ENCODE measurements at regions not wholly inside any gene's neighbourhood (a gene's known extent, or its start where the extent isn't known, plus 50 kb on each side); places are given as distances from the start of the nearest gene placed in this dataset.

DNA sequence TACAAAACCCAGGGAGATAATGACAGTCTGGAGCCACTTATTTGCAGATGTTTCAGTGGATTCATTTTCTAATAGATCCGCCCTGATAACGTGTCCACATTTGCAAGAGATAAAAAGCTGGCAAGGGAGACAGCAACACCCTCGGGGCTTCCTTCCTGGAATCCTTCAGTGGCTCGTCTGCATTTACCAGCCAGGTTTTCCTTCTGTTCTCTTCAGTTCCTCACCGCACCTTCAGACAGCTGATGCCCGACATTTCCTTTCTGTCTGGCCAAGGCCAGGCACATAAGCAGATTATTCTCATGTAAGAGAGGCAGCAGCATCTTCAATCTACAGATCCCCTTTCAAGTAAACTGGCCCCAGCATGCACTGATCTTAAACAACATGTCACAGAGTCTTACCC lies 56.2 kb upstream of the SPATA12 start:
- TF ChIP-seq, protein P1, sequence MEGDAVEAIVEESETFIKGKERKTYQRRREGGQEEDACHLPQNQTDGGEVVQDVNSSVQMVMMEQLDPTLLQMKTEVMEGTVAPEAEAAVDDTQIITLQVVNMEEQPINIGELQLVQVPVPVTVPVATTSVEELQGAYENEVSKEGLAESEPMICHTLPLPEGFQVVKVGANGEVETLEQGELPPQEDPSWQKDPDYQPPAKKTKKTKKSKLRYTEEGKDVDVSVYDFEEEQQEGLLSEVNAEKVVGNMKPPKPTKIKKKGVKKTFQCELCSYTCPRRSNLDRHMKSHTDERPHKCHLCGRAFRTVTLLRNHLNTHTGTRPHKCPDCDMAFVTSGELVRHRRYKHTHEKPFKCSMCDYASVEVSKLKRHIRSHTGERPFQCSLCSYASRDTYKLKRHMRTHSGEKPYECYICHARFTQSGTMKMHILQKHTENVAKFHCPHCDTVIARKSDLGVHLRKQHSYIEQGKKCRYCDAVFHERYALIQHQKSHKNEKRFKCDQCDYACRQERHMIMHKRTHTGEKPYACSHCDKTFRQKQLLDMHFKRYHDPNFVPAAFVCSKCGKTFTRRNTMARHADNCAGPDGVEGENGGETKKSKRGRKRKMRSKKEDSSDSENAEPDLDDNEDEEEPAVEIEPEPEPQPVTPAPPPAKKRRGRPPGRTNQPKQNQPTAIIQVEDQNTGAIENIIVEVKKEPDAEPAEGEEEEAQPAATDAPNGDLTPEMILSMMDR (conservative IDR thresholded peaks at IDR 0.05; ENCODE audit: low read depth, low read length), result no peak
- TF ChIP-seq POLR2A (IDR thresholded peaks at IDR 0.05; ENCODE audit: low read depth, low read length) (no peak), FOS (IDR thresholded peaks at IDR 0.05; ENCODE audit: low read depth, low read length) (no peak), CEBPB (IDR thresholded peaks at IDR 0.05; ENCODE audit: low read depth, low read length) (no peak), USF2 (IDR thresholded peaks at IDR 0.05; ENCODE audit: low read depth, low read length) (no peak), ELK1 (IDR thresholded peaks at IDR 0.05; ENCODE audit: borderline replicate concordance, low read depth, low read length) (no peak), SMC3 (IDR thresholded peaks at IDR 0.05; ENCODE audit: low read depth, low read length) (no peak), MXI1 (IDR thresholded peaks at IDR 0.05; ENCODE audit: borderline replicate concordance, low read depth, low read length) (no peak), RAD21 (IDR thresholded peaks at IDR 0.05; ENCODE audit: low read length) (no peak)
